Sigmoid colon (tissue), 4 donors: ENCODE measurements at regions not wholly inside any gene's neighbourhood (a gene's known extent, or its start where the extent isn't known, plus 50 kb on each side); places are given as distances from the start of the nearest gene placed in this dataset.

Source experiments
- CTCF ChIP-seq, 4 experiments: fragments of 450-650 bp in 3 of 4; fragments of 200-600 bp in 1 of 4; IDR thresholded peaks; one replicate each; pipeline ENCODE4 v1.5.1; 2016 to 2019; ENCODE audit warnings: antibody characterized with exemption in 4 of 4, mild to moderate bottlenecking in 3 of 4, moderate library complexity in 2 of 4
- POLR2AphosphoS5 ChIP-seq, 4 donors: sonication (generic); formaldehyde crosslinking; IDR thresholded peaks; one replicate each; pipeline ENCODE4 v1.6.1; 2017; ENCODE audit warnings: antibody characterized with exemption in 4 of 4

GRCh38 chr11:41983475-41983874, 524.0 kb upstream of the LRRC4C start:
- TF ChIP-seq CTCF (IDR thresholded peaks at IDR 0.05) (no peak), POLR2AphosphoS5 (IDR thresholded peaks at IDR 0.05) (no peak)
